GM18861 (cell line): ENCODE measurements at regions not wholly inside any gene's neighbourhood (a gene's known extent, or its start where the extent isn't known, plus 50 kb on each side); places are given as distances from the start of the nearest gene placed in this dataset.
"Not testable (repeated sequence)": the region's sequence is repeated elsewhere in the genome, so short reads cannot be mapped to it uniquely, and the experiment has no call there.

ENCODE experiments used
- ATAC-seq: cut with Tn5 transposase; IDR thresholded peaks from one replicate; pipeline ENCODE4 v1.9.1; 2021; ENCODE audit not compliant: unreplicated experiment

- ATAC-seq: no peak
Measured at GRCh38 chr17:77332034-77332971, 191.5 kb downstream of the SEC14L1 start.

- no peak for ATAC-seq
Measured at GRCh38 chr17:77332981-77333685, 192.4 kb downstream of the SEC14L1 start.

DNA sequence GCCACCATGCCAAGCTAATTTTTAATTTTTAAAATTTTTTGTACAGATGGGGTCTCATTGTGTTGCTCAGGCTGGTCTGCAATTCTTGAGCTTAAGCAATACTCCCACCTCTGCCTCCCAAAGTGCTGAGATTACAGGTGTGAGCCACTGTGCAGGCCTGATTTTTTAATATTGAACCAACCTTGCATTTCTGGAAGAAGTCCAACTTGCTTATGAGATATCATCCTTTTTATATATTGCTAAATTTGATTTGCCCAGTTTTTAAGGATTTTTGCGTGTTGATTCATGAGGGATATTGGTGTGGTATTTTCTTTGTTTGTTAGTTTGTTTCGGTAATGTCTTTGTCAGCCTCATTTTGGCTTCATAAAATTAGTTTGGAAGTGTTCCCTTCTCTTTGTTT, 196.4 kb downstream of the SEC14L1 start:
- no peak for ATAC-seq

- no peak for ATAC-seq
Measured at GRCh38 chr17:77341069-77341541, 200.3 kb downstream of the SEC14L1 start.

GRCh38 chr17:77342656-77342990, 201.9 kb downstream of the SEC14L1 start:
- ATAC-seq: not testable (repeated sequence)

DNA sequence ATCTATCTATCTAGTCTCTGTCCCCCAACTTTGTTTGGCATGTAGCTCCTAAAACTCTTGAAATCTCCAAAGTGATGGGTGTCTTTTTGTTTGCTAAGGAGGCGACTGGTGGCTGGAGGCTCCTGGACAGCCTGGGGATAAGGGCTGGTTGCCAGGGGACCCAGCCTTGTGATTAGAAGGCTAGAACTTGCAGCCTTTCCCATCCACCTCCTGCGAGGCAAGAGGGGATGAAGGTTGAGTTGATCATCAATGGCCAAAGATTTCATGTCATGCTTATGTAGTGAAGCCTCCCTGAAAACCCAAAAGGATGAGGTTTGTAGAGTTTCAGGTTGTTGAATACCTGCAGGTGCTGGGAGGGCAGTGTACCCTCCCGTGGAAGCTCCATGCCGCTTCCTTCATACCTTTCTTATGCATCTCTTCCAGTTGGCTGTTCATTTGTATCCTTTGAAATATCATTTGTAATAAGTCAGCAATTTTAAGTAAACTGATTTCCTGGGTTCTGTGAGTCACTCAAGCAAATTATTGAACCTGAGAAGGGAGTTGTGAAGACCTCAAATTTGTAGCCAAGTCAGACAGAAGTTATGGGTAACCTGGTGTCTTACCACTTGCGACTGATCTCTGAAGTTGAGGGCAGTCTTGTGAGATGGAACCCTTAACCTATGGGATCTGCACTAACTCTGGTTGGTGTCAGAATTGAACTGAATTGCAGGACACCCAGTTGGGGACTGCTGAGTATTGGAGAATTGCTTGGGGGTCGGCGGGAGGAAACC, 202.4 kb downstream of the SEC14L1 start:
- ATAC-seq: no peak

DNA sequence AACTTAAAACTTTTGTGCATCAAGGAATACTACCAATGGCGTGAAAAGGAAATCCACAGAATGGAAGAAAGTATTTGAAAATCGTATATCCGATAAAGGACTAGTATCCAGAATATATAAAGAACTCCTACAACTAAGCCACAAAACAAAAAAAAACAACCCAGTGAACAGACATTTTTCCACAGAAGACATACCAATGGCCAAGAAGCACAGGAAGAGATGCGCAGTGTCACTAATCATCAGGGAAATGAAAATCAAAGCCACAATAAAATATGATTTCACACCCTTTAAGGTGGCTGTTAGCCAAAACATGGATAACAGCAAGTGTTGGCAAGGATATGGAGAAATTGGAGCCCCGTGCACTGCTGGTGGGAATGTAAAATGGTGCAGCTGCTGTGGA, 203.3 kb downstream of the SEC14L1 start:
- ATAC-seq: no peak

- ATAC-seq: no peak
Measured at GRCh38 chr17:77345260-77345910, 204.6 kb downstream of the SEC14L1 start.

DNA sequence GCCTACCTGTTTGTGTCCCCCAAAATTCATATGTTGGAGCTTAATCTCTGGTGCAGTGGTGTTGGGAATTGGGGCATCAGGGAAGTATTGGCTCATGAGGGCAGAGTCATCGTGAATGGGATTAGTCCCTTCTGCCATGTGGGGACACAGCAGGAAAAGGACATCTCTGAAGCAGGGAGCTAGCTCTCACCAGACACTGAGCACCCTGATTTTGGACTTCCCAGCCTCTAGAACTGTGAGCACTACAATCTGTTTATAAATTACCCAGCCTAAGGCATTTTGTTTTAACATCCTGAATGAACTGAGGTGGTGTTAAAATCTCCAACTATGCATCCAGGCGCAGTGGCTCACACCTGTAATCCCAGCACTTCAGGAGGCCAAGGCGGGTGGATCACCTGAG, 206.0 kb downstream of the SEC14L1 start:
- no peak for ATAC-seq

- no peak for ATAC-seq
Measured at GRCh38 chr17:77347544-77347943, 206.8 kb downstream of the SEC14L1 start.

DNA sequence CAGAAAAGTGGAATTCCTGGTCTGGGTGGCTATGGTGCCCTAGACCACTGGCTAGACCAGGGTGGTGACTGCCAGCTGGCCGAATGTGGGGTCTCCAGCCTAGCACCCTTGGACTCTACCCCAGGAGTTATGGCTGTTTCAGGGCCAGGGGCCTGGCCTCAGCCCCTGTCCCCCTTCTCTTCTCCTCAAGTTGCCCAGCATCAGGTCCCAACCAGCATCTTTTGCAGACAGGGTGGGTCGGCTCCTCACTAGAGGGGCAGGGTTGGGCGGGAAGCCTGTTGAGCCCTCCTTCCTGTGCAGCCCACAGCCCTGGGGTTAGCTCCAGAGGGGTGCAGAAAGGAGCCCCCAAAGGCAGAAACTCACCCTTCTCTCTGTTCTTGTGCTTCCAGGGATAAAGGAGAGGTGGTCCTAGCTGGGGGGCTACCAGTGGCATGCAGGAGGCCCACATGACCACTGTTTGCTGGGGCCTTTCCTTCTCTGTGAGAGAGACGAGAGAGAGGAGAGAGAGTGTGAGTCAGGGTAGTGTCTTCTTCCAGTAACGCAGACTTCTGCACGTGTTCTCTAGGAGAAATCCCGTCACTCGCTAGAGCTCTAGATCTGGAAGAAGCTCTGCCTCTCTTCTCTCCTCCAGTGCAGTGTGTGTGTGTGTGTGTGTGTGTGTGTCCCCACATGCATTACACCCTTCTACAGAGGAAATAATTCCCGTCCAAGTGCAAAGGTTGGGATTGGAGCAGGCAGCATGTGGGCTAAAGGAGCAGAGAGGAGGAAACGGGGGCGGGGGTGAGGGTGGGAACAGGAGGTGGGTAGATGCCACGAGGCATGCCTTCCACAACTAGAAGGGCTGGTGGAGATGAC, 209.4 kb downstream of the SEC14L1 start:
- ATAC-seq: no peak

DNA sequence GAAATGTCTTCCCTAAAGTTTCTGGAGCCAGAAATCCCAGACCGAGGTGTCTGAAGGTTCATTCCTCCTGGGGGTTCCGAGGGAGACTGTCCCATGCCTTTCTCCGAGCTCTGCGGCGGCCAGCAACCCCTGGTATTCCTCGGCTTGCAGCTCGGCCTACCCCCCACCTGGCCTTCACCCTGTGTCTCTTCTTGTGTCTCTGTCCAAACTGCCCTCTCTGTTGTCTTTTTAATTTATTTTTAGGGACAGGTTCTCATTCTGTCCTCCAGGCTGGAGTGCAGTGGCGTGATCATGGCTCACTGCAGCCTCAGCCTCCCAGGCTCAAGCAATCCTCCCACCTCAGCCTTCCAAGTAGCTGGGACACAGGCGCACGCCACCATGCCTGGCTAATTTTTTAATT, 211.7 kb downstream of the SEC14L1 start:
- ATAC-seq: no peak

DNA sequence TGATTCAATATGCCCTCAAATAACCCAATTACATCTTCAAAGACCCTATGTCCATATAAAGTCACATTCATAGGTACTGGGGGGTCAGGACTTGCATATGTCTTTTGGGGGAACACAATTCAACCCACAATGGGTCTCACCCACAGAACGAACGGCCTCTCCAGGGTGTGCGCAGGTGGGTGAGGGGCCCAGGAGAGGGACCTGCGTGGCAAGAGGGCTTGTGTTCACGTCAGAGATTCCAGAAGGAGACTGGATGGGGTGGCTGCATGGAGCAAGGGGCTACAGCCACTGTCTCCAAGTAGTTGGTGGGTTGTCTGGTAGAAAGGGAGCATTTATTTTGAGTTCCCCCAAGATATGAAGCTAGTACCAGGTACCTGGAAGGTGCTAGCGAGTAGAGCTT, 212.2 kb downstream of the SEC14L1 start:
- ATAC-seq: no peak

DNA sequence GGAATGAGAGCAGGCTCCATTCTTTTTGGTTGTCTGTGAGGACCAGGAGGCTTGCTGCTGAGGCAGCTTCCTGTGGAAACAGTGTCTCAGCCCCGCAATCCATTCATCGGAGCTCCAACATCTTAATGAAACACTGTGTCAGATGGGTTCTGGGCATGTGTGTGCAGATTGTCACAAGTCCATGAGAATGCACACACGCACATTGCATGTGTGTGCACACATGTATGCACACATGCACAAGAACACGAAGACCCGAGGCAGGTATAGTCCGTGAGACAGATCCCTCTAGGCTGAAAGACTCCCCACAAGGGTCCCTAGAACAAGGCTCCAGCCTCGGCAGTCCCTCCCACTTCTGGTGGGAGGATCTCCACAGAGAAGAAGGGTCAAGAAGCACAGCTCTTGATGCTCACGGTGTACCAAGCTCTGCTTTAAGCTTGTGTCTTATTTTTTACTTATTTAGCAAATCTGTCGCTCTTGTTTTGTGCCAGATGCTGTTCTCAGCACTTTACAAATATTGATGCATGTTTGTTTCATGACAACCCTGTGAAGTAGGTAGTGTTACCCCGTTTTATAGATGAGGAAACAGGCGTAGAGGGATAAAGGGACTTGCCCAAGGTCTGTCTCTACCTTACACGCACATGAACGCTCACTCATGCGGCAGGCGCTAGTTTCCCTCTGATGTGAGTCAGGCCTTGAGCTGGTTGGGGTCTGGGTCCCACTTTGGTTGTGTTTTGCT, 213.1 kb downstream of the SEC14L1 start:
- no peak for ATAC-seq

- no peak for ATAC-seq
Measured at GRCh38 chr17:77354420-77354669, 213.6 kb downstream of the SEC14L1 start.

GRCh38 chr17:77354670-77355455, 214.1 kb downstream of the SEC14L1 start:
- no peak for ATAC-seq

DNA sequence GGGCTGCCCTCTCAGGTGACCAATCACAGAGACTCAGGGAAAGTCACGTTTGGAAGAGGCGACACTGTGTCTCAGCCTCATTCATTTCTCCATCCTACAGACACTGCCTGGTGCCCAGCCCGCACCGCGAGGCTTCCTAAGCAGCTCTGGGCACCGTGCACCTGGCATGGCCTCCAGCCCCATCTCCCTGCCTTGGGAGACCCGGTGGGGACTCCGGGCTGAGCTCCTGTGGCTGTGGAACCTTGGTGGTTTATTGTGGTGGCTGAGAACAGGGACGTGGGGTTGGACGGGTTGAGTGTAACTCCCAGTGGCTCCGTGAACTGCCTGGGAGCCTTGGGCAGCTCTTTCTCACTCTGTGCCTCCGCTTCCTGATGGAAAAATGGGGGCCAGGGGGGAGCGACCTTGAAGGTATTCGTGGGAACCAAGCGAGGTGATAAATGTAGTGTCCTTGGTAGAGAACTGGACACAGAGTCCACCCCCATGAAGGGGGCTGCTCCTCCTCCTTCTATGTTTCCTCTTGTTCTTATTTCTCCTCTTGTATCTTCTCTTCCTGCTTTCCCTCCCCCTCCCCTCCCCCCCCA, 215.4 kb downstream of the SEC14L1 start:
- no peak for ATAC-seq

GRCh38 chr17:77356690-77357201, 216.0 kb downstream of the SEC14L1 start:
- ATAC-seq: no peak
